GM23338 (cell line): ENCODE measurements at regions not wholly inside any gene's neighbourhood (a gene's known extent, or its start where the extent isn't known, plus 50 kb on each side); places are given as distances from the start of the nearest gene placed in this dataset.

ENCODE experiments used
- CTCF ChIP-seq, 2 experiments: fragments of 200-600 bp in 1 of 2; sonication (generic) in 1 of 2; conservative IDR thresholded peaks; 2 replicates each; pipeline versions ENCODE4 v1.5.1 to v1.6.1; 2016 to 2017; ENCODE audit warnings: antibody characterized with exemption in 2 of 2, low read depth in 2 of 2, mild to moderate bottlenecking in 2 of 2, moderate library complexity in 1 of 2
- POLR2AphosphoS5 ChIP-seq: IDR thresholded peaks from 2 replicates; pipeline ENCODE4 v1.6.1; 2016; ENCODE audit warnings: antibody characterized with exemption, low read depth

GRCh38 chr10:34912771-34913170 lies 97.7 kb upstream of the PARD3 start:
- no peak for TF ChIP-seq CTCF (conservative IDR thresholded peaks at IDR 0.05; ENCODE audit: low read depth in 2 of 2)
- TF ChIP-seq POLR2AphosphoS5, result no peak
